ENCODE measurements at regions not wholly inside any gene's neighbourhood (a gene's known extent, or its start where the extent isn't known, plus 50 kb on each side); places are given as distances from the start of the nearest gene placed in this dataset.

- no peak for DNase-seq (ENCODE audit: low read depth, low spot score)
- TF ChIP-seq, protein P1, sequence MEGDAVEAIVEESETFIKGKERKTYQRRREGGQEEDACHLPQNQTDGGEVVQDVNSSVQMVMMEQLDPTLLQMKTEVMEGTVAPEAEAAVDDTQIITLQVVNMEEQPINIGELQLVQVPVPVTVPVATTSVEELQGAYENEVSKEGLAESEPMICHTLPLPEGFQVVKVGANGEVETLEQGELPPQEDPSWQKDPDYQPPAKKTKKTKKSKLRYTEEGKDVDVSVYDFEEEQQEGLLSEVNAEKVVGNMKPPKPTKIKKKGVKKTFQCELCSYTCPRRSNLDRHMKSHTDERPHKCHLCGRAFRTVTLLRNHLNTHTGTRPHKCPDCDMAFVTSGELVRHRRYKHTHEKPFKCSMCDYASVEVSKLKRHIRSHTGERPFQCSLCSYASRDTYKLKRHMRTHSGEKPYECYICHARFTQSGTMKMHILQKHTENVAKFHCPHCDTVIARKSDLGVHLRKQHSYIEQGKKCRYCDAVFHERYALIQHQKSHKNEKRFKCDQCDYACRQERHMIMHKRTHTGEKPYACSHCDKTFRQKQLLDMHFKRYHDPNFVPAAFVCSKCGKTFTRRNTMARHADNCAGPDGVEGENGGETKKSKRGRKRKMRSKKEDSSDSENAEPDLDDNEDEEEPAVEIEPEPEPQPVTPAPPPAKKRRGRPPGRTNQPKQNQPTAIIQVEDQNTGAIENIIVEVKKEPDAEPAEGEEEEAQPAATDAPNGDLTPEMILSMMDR (IDR thresholded peaks at IDR 0.05; ENCODE audit: insufficient read depth, low read length, missing control alignments): no peak
- POLR2A ChIA-PET: no interaction called here
- no peak overlapping the region for H3K4me3 ChIP-seq (ENCODE audit: low read depth, low read length)
- CTCF ChIA-PET: no interaction called here
Measured at GRCh38 chr3:147956615-147957014, 547.5 kb downstream of the ZIC1 start.

- H3K4me3 ChIP-seq (ENCODE audit: low read depth, low read length): no peak overlapping the region
- CTCF ChIA-PET: interaction anchor here (1.4 kb wide), 1 partner anchor 13 kb away, joined by 4 read pairs; no protein-coding TSS in a partner anchor
- POLR2A ChIA-PET: no interaction called here
- DNase-seq (ENCODE audit: low read depth, low spot score): no peak
- TF ChIP-seq, protein P1 (IDR thresholded peaks at IDR 0.05; ENCODE audit: insufficient read depth, low read length, missing control alignments): no peak
Measured at GRCh38 chr3:147958754-147959153, 549.6 kb downstream of the ZIC1 start.

- CTCF ChIA-PET: interaction anchor here (1.4 kb wide), 1 partner anchor 14 kb away, joined by 5 read pairs; no protein-coding TSS in a partner anchor
- DNase-seq (ENCODE audit: low read depth, low spot score): no peak
- TF ChIP-seq, protein P1 (IDR thresholded peaks at IDR 0.05; ENCODE audit: insufficient read depth, low read length, missing control alignments): no peak
- POLR2A ChIA-PET: no interaction called here
- no peak overlapping the region for H3K4me3 ChIP-seq (ENCODE audit: low read depth, low read length)
Measured at GRCh38 chr3:147960786-147961185, 551.6 kb downstream of the ZIC1 start.

DNA sequence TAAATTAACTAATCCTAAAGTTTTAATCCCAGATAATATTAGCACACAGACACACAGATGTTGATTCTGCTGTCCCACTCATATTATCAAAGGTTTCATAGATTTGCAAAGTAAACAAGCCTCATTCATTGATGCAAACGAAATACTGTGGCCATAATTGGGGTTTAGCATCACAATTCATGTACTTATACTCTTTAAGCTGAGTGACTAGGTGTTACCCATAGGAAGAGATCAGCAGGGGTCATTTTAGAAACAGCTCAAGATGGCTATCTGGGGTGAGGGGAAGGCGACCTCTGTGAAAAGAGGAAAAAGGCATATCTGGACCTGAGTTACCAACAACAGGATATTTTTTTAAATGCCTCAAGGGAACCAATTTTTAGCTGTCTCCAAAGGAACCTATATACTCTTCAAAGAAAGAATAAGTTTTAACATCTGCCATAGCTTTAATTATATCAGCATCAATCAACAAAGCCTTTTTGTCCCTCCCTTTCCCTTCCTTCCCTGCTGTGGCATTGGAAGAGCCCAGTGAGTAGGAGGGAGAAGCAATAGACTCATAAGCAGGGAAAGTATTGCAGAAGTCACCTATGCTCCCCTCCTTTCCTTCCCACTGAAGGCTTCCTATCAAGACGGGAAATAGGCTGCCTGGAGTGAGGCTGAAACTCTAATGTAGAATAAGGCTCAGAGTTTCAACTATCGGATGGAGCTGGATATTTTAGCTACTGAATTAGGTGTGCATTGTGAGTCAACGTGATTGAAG lies 553.4 kb downstream of the ZIC1 start:
- TF ChIP-seq, protein P1 (IDR thresholded peaks at IDR 0.05; ENCODE audit: insufficient read depth, low read length, missing control alignments): no peak
- no peak overlapping the region for H3K4me3 ChIP-seq (ENCODE audit: low read depth, low read length)
- ChIA-PET CTCF (interaction anchor here (1.3 kb wide), 1 partner anchor 17 kb away, joined by 5 read pairs; no protein-coding TSS in a partner anchor), POLR2A (no interaction called here)
- no peak for DNase-seq (ENCODE audit: low read depth, low spot score)

DNA sequence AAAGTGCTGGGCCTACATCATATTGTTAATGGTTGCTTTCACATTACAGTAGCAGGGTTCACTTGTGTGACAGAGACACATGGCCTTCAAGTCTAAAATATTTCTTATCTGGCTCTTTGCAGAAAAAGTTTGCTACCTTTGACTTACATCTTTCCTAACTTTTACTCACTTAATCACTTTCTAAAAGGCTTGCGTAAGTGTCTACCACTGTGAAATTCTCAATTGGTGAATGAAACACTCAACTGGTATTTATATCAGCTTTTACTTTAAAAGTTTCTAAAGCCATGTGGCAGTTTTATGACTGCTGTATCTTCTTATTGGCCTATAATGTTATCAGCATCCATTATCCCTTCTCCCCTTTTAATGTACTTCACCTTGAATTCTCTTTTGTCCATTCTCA lies 554.5 kb downstream of the ZIC1 start:
- CTCF ChIA-PET: no interaction called here
- POLR2A ChIA-PET: no interaction called here

DNA sequence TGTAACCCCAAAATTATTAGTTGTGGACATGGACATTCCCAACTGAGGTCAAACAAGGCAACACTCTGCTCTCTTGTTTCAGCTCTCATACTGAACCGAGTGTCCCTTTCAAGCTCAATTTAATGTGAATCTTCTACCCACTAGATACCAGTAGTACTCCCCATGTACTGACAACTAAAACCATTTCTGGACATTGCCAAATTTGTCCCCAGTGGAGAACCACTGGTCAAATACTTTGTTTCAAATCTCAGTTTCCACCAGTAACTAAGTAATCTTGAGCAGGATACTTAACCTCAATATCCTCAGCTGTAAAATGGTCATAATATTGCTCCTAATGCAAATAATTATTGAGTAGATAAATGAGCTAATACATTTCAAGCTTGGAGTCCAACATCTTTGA lies 566.0 kb downstream of the ZIC1 start:
- H3K4me3 ChIP-seq (ENCODE audit: low read depth, low read length): no peak overlapping the region
- DNase-seq (ENCODE audit: low read depth, low spot score): no peak
- ChIA-PET POLR2A (no interaction called here), CTCF (interaction anchor here (1.1 to 1.3 kb wide), 3 partner anchors 13 to 102 kb away, joined by 3 read pairs; no protein-coding TSS in a partner anchor)
- TF ChIP-seq, protein P1 (IDR thresholded peaks at IDR 0.05; ENCODE audit: insufficient read depth, low read length, missing control alignments): no peak

More for the DNA sequence above, 554.5 kb downstream of the ZIC1 start:
- TF ChIP-seq, protein P1 (IDR thresholded peaks at IDR 0.05; ENCODE audit: insufficient read depth, low read length, missing control alignments): no peak
- peak; percentile 5 for DNase-seq (ENCODE audit: low read depth, low spot score)
- no peak overlapping the region for H3K4me3 ChIP-seq (ENCODE audit: low read depth, low read length)

All from AG04449 (cell line).